Parathyroid adenoma (tissue), 2 donors: ENCODE measurements at regions not wholly inside any gene's neighbourhood (a gene's known extent, or its start where the extent isn't known, plus 50 kb on each side); places are given as distances from the start of the nearest gene placed in this dataset.
A peak's percentile ranks its signal among the peaks of the same experiment; 100 is the strongest.

ENCODE experiments used
- H2AFZ ChIP-seq: fragments of 300-600 bp; sonication (generic); one replicate; pipeline ENCODE4 v1.7.0; 2017; ENCODE audit warnings: antibody characterized with exemption, mild to moderate bottlenecking
- H3K27ac ChIP-seq: fragments of 300-600 bp; sonication (generic); one replicate; pipeline ENCODE4 v1.7.0; 2017
- H3K27me3 ChIP-seq: fragments of 300-600 bp; sonication (generic); one replicate; pipeline ENCODE4 v1.7.0; 2017; ENCODE audit warnings: low read length; ENCODE audit not compliant: control insufficient read depth, insufficient read depth
- H3K36me3 ChIP-seq: fragments of 300-600 bp; sonication (generic); one replicate; pipeline ENCODE4 v1.7.0; 2017; ENCODE audit warnings: low read length; ENCODE audit not compliant: control insufficient read depth, insufficient read depth
- H3K4me1 ChIP-seq: fragments of 300-600 bp; sonication (generic); one replicate; pipeline ENCODE4 v1.7.0; 2017; ENCODE audit warnings: control low read depth
- H3K4me2 ChIP-seq: fragments of 300-600 bp; sonication (generic); one replicate; pipeline ENCODE4 v1.7.0; 2017; ENCODE audit warnings: low read length
- H3K4me3 ChIP-seq: fragments of 300-600 bp; sonication (generic); one replicate; pipeline ENCODE4 v1.7.0; 2017; ENCODE audit warnings: low read depth, low read length
- H3K79me2 ChIP-seq: fragments of 300-600 bp; sonication (generic); one replicate; pipeline ENCODE4 v1.7.0; 2017; ENCODE audit warnings: control low read depth
- H3K9ac ChIP-seq: fragments of 300-600 bp; sonication (generic); one replicate; pipeline ENCODE4 v1.7.0; 2017; ENCODE audit warnings: mild to moderate bottlenecking
- H3K9me3 ChIP-seq: fragments of 300-600 bp; sonication (generic); one replicate; pipeline ENCODE4 v1.7.0; 2017; ENCODE audit warnings: low read length; ENCODE audit not compliant: control insufficient read depth
- TF ChIP-seq, protein P1 (sequence below): fragments of 300-600 bp; sonication (generic); IDR thresholded peaks from one replicate; pipeline ENCODE4 v1.7.0; 2017; ENCODE audit warnings: antibody characterized with exemption, mild to moderate bottlenecking
- donor health status: primary hyperparathyroidism.

DNA sequence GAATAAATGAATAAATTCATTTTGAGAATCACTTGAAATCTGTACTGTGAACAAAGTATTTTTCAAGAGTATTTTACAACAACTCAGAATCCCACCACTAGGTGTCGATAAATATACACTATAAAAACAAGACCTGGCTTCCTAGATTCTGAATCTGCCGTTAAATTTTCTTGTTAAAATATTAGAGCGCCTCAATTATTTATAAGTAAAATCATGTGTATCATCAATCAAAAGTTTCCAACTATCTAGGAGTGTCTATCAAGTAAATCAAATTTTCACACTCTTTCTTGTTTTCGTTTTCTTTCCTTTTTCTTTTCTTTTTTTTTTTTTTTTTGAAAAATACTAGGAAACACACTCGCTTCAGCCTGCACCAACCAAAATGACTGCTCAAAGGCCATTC lies 179.2 kb upstream of the DCN start:
- Histone ChIP-seq H3K4me2 (no peak overlapping the region), H3K27ac (no peak overlapping the region), H3K27me3 (no peaks in the 10 kb centered on the region), H3K9me3 (no peaks in the 10 kb centered on the region), H3K79me2 (no peaks in the 10 kb centered on the region), H3K4me1 (no peaks in the 10 kb centered on the region), H3K36me3 (no peaks in the 10 kb centered on the region), H2AFZ (no peak overlapping the region), H3K4me3 (no peak overlapping the region), H3K9ac (no peak overlapping the region)
- TF ChIP-seq, protein P1, sequence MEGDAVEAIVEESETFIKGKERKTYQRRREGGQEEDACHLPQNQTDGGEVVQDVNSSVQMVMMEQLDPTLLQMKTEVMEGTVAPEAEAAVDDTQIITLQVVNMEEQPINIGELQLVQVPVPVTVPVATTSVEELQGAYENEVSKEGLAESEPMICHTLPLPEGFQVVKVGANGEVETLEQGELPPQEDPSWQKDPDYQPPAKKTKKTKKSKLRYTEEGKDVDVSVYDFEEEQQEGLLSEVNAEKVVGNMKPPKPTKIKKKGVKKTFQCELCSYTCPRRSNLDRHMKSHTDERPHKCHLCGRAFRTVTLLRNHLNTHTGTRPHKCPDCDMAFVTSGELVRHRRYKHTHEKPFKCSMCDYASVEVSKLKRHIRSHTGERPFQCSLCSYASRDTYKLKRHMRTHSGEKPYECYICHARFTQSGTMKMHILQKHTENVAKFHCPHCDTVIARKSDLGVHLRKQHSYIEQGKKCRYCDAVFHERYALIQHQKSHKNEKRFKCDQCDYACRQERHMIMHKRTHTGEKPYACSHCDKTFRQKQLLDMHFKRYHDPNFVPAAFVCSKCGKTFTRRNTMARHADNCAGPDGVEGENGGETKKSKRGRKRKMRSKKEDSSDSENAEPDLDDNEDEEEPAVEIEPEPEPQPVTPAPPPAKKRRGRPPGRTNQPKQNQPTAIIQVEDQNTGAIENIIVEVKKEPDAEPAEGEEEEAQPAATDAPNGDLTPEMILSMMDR = peak; percentile 70

DNA sequence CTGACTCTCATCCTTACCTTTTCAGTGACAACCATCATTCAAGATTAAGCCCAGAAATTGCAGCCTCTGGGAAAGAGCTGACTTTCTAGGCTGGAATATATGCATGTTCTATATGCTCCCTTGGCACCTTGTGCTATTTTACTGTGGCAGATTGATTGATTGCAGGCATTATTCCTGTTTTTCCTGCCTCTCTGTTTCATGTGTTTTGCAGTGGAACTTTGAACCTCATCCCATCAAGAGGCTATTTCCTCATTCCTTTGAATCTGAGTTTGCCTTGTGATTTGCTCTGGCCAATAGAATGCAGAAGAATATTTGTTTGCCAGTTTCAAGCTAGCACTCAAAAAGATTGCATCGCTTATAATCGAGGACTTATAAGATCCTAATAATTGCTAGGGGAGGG lies 174.8 kb upstream of the DCN start:
- Histone ChIP-seq H3K4me3 (no peak overlapping the region), H3K9ac (no peak overlapping the region), H3K36me3 (no peaks in the 10 kb centered on the region), H3K4me2 (no peak overlapping the region), H3K79me2 (no peaks in the 10 kb centered on the region), H2AFZ (no peak overlapping the region), H3K27ac (no peak overlapping the region), H3K4me1 (no peaks in the 10 kb centered on the region), H3K9me3 (no peaks in the 10 kb centered on the region), H3K27me3 (no peaks in the 10 kb centered on the region)
- TF ChIP-seq, protein P1 = no peak

GRCh38 chr12:91356405-91356804 lies 173.8 kb upstream of the DCN start:
- TF ChIP-seq, protein P1 = no peak
- Histone ChIP-seq H3K27ac (no peak overlapping the region), H3K4me2 (no peak overlapping the region), H3K79me2 (no peaks in the 10 kb centered on the region), H3K9ac (no peak overlapping the region), H3K9me3 (no peaks in the 10 kb centered on the region), H3K36me3 (no peaks in the 10 kb centered on the region), H3K4me1 (no peaks in the 10 kb centered on the region), H3K4me3 (no peak overlapping the region), H2AFZ (no peak overlapping the region), H3K27me3 (no peaks in the 10 kb centered on the region)

- TF ChIP-seq, protein P1 = peak; percentile 76
- Histone ChIP-seq H3K36me3 (no peaks in the 10 kb centered on the region), H3K27me3 (no peaks in the 10 kb centered on the region), H3K9me3 (no peaks in the 10 kb centered on the region), H3K79me2 (no peaks in the 10 kb centered on the region), H2AFZ (no peak overlapping the region), H3K4me2 (no peak overlapping the region), H3K4me3 (no peak overlapping the region), H3K4me1 (no peaks in the 10 kb centered on the region), H3K9ac (no peak overlapping the region), H3K27ac (no peak overlapping the region)
These were observed 172.8 kb upstream of the DCN start for GRCh38 chr12:91355150-91356006.

DNA sequence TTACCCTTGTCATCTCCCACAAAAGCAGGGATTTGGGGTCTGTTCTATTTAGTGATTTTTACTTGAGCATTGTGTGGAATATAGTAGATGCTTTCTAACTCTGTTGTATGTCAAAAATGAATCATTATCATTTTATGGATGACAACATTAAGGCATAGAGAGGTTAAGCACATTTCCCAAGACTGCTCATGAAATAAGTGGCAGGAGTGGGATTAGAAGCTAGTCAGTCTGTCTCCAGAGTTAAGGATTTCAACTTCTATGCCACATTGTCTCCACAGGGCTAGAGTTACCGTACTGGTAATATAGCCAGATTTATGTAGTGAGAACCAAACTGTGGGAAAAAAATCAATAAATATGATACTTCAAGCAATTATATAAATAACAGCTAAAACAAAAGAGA lies 170.6 kb upstream of the DCN start:
- Histone ChIP-seq H3K79me2 (no peaks in the 10 kb centered on the region), H3K4me3 (no peak overlapping the region), H2AFZ (no peak overlapping the region), H3K4me1 (no peaks in the 10 kb centered on the region), H3K9me3 (no peaks in the 10 kb centered on the region), H3K27me3 (no peaks in the 10 kb centered on the region), H3K4me2 (no peak overlapping the region), H3K9ac (no peak overlapping the region), H3K36me3 (no peaks in the 10 kb centered on the region), H3K27ac (no peak overlapping the region)
- TF ChIP-seq, protein P1 = no peak
